IMR-90 (cell line): ENCODE measurements at regions not wholly inside any gene's neighbourhood (a gene's known extent, or its start where the extent isn't known, plus 50 kb on each side); places are given as distances from the start of the nearest gene placed in this dataset.

ENCODE experiments used
- MAZ ChIP-seq: IDR thresholded peaks from 2 replicates; pipeline ENCODE4 v1.6.1; 2012; ENCODE audit warnings: low read depth, mild to moderate bottlenecking, low read length, improper control_type of control experiment, moderate library complexity, borderline replicate concordance
- SMC3 ChIP-seq: fragments of 150-350 bp; IDR thresholded peaks from 2 replicates; pipeline ENCODE4 v1.6.1; 2016; ENCODE audit warnings: low read depth, mild to moderate bottlenecking, antibody characterized with exemption, low read length, moderate library complexity

- TF ChIP-seq MAZ (no peak), SMC3 (no peak)
Observed at GRCh38 chr17:77811521-77811920, 147.0 kb upstream of the TNRC6C start.
